ENCODE measurements at regions not wholly inside any gene's neighbourhood (a gene's known extent, or its start where the extent isn't known, plus 50 kb on each side); places are given as distances from the start of the nearest gene placed in this dataset.

GRCh38 chr2:82811946-82812345 lies 1647.1 kb downstream of the SUCLG1 start:
- intact Hi-C loops (cut with micrococcal nuclease), result no loop called here
- H3K9me3 Mint-ChIP-seq, result peaks cover 0 to 10% (median 3%) of the 10 kb centered on the region in 11 donors
- no peak for ATAC-seq

GRCh38 chr2:82803307-82803706 lies 1655.8 kb downstream of the SUCLG1 start:
- Histone ChIP-seq H3K4me3 (ENCODE audit: low read length) (no peak overlapping the region), H3K4me1 (ENCODE audit: control insufficient read depth in 2 of 2, insufficient read depth in 2 of 2, low read length in 2 of 2) (no peaks in the 10 kb centered on the region), H3K36me3 (ENCODE audit: control insufficient read depth in 2 of 3, insufficient read depth in 3 of 3, low read length in 3 of 3) (no peaks in the 10 kb centered on the region), H3K27me3 (ENCODE audit: control insufficient read depth in 2 of 2, insufficient read depth in 2 of 2, low read length in 2 of 2) (no peaks in the 10 kb centered on the region), H3K9me3 (ENCODE audit: control insufficient read depth in 2 of 3, low read length in 3 of 3) (peaks cover 0 to 19% (median 0%) of the 10 kb centered on the region in 3 experiments), H3K27ac (ENCODE audit: low read depth, low read length) (no peak overlapping the region)
- Mint-ChIP-seq H3K27ac (no peak overlapping the region), H3K36me3 (peaks cover 0 to 8% (median 0%) of the 10 kb centered on the region in 5 donors), H3K27me3 (no peaks in the 10 kb centered on the region), H3K4me3 (no peak overlapping the region), H3K4me1 (no peaks in the 10 kb centered on the region), H3K9me3 (peaks cover 6 to 48% (median 19%) of the 10 kb centered on the region in 11 donors)
- ATAC-seq (no peak), DNase-seq (no peak)
- intact Hi-C loops (cut with micrococcal nuclease), result no loop called here
- ChIA-PET CTCF (no interaction called here), POLR2A (no interaction called here)

More at GRCh38 chr2:82811946-82812345, 1647.1 kb downstream of the SUCLG1 start:
- Histone ChIP-seq H3K4me1 (ENCODE audit: control insufficient read depth in 2 of 2, insufficient read depth in 2 of 2, low read length in 2 of 2) (no peaks in the 10 kb centered on the region), H3K4me3 (ENCODE audit: low read length) (no peak overlapping the region), H3K36me3 (ENCODE audit: control insufficient read depth in 2 of 3, insufficient read depth in 3 of 3, low read length in 3 of 3) (no peaks in the 10 kb centered on the region), H3K27me3 (ENCODE audit: control insufficient read depth in 2 of 2, insufficient read depth in 2 of 2, low read length in 2 of 2) (no peaks in the 10 kb centered on the region), H3K9me3 (ENCODE audit: control insufficient read depth in 2 of 3, low read length in 3 of 3) (no peaks in the 10 kb centered on the region), H3K27ac (ENCODE audit: low read depth, low read length) (no peak overlapping the region)
- no peaks in the 10 kb centered on the region for H3K36me3 Mint-ChIP-seq
- H3K27me3 Mint-ChIP-seq, result no peaks in the 10 kb centered on the region
- ChIA-PET CTCF (no interaction called here), POLR2A (no interaction called here)
- H3K4me1 Mint-ChIP-seq, result no peaks in the 10 kb centered on the region
- DNase-seq, result no peak
- no peak overlapping the region for H3K4me3 Mint-ChIP-seq
- H3K27ac Mint-ChIP-seq, result no peak overlapping the region

- Mint-ChIP-seq H3K27ac (no peak overlapping the region), H3K36me3 (no peaks in the 10 kb centered on the region), H3K4me3 (no peak overlapping the region), H3K4me1 (no peaks in the 10 kb centered on the region), H3K9me3 (peaks cover 0 to 18% (median 4%) of the 10 kb centered on the region in 11 donors), H3K27me3 (no peaks in the 10 kb centered on the region)
- Histone ChIP-seq H3K27me3 (ENCODE audit: control insufficient read depth in 2 of 2, insufficient read depth in 2 of 2, low read length in 2 of 2) (no peaks in the 10 kb centered on the region), H3K27ac (ENCODE audit: low read depth, low read length) (no peak overlapping the region), H3K4me1 (ENCODE audit: control insufficient read depth in 2 of 2, insufficient read depth in 2 of 2, low read length in 2 of 2) (no peaks in the 10 kb centered on the region), H3K36me3 (ENCODE audit: control insufficient read depth in 2 of 3, insufficient read depth in 3 of 3, low read length in 3 of 3) (no peaks in the 10 kb centered on the region), H3K9me3 (ENCODE audit: control insufficient read depth in 2 of 3, low read length in 3 of 3) (no peaks in the 10 kb centered on the region), H3K4me3 (ENCODE audit: low read length) (no peak overlapping the region)
- no peak for DNase-seq
- intact Hi-C loops (cut with micrococcal nuclease), result no loop called here
- ChIA-PET POLR2A (no interaction called here), CTCF (no interaction called here)
- no peak for ATAC-seq
Measured at GRCh38 chr2:82797469-82797868, 1661.6 kb downstream of the SUCLG1 start.

GRCh38 chr2:82796132-82796531 lies 1662.9 kb downstream of the SUCLG1 start:
- Histone ChIP-seq H3K4me3 (ENCODE audit: low read length) (no peak overlapping the region), H3K36me3 (ENCODE audit: control insufficient read depth in 2 of 3, insufficient read depth in 3 of 3, low read length in 3 of 3) (no peaks in the 10 kb centered on the region), H3K9me3 (ENCODE audit: control insufficient read depth in 2 of 3, low read length in 3 of 3) (no peaks in the 10 kb centered on the region), H3K27me3 (ENCODE audit: control insufficient read depth in 2 of 2, insufficient read depth in 2 of 2, low read length in 2 of 2) (no peaks in the 10 kb centered on the region), H3K4me1 (ENCODE audit: control insufficient read depth in 2 of 2, insufficient read depth in 2 of 2, low read length in 2 of 2) (no peaks in the 10 kb centered on the region), H3K27ac (ENCODE audit: low read depth, low read length) (no peak overlapping the region)
- no peak overlapping the region for H3K27ac Mint-ChIP-seq
- intact Hi-C loops (cut with micrococcal nuclease), result no loop called here
- H3K9me3 Mint-ChIP-seq, result peaks cover 0 to 11% (median 0%) of the 10 kb centered on the region in 11 donors
- H3K27me3 Mint-ChIP-seq, result no peaks in the 10 kb centered on the region
- H3K4me3 Mint-ChIP-seq, result no peak overlapping the region
- ChIA-PET POLR2A (no interaction called here), CTCF (no interaction called here)
- ATAC-seq (no peak), DNase-seq (no peak)
- no peaks in the 10 kb centered on the region for H3K4me1 Mint-ChIP-seq
- H3K36me3 Mint-ChIP-seq, result no peaks in the 10 kb centered on the region

GRCh38 chr2:82795446-82795845 lies 1663.6 kb downstream of the SUCLG1 start:
- H3K4me1 Mint-ChIP-seq, result no peaks in the 10 kb centered on the region
- H3K9me3 Mint-ChIP-seq, result peaks cover 0 to 11% (median 0%) of the 10 kb centered on the region in 11 donors
- H3K27me3 Mint-ChIP-seq, result no peaks in the 10 kb centered on the region
- Histone ChIP-seq H3K36me3 (ENCODE audit: control insufficient read depth in 2 of 3, insufficient read depth in 3 of 3, low read length in 3 of 3) (no peaks in the 10 kb centered on the region), H3K27ac (ENCODE audit: low read depth, low read length) (no peak overlapping the region), H3K9me3 (ENCODE audit: control insufficient read depth in 2 of 3, low read length in 3 of 3) (no peaks in the 10 kb centered on the region), H3K4me3 (ENCODE audit: low read length) (no peak overlapping the region), H3K4me1 (ENCODE audit: control insufficient read depth in 2 of 2, insufficient read depth in 2 of 2, low read length in 2 of 2) (no peaks in the 10 kb centered on the region), H3K27me3 (ENCODE audit: control insufficient read depth in 2 of 2, insufficient read depth in 2 of 2, low read length in 2 of 2) (no peaks in the 10 kb centered on the region)
- H3K4me3 Mint-ChIP-seq, result no peak overlapping the region
- intact Hi-C loops (cut with micrococcal nuclease), result no loop called here
- POLR2A ChIA-PET, result no interaction called here
- CTCF ChIA-PET, result interaction anchor here (0.6 kb wide), 1 partner anchor 15 kb away, joined by 3 read pairs; no protein-coding TSS in a partner anchor
- ATAC-seq, result no peak
- no peaks in the 10 kb centered on the region for H3K36me3 Mint-ChIP-seq
- no peak for DNase-seq
- H3K27ac Mint-ChIP-seq, result no peak overlapping the region

- ChIA-PET POLR2A (no interaction called here), CTCF (no interaction called here)
- no peak overlapping the region for H3K4me3 Mint-ChIP-seq
- no peak overlapping the region for H3K27ac Mint-ChIP-seq
- H3K36me3 ChIP-seq (ENCODE audit: control insufficient read depth in 2 of 3, insufficient read depth in 3 of 3, low read length in 3 of 3), result no peaks in the 10 kb centered on the region
- no peaks in the 10 kb centered on the region for H3K9me3 ChIP-seq (ENCODE audit: control insufficient read depth in 2 of 3, low read length in 3 of 3)
- intact Hi-C loops (cut with micrococcal nuclease), result no loop called here
- peaks cover 0 to 9% (median 2%) of the 10 kb centered on the region in 11 donors for H3K9me3 Mint-ChIP-seq
- no peaks in the 10 kb centered on the region for H3K27me3 Mint-ChIP-seq
- H3K4me1 Mint-ChIP-seq, result no peaks in the 10 kb centered on the region
- no peaks in the 10 kb centered on the region for H3K27me3 ChIP-seq (ENCODE audit: control insufficient read depth in 2 of 2, insufficient read depth in 2 of 2, low read length in 2 of 2)
- H3K4me1 ChIP-seq (ENCODE audit: control insufficient read depth in 2 of 2, insufficient read depth in 2 of 2, low read length in 2 of 2), result no peaks in the 10 kb centered on the region
- ATAC-seq (no peak), DNase-seq (no peak)
- H3K27ac ChIP-seq (ENCODE audit: low read depth, low read length), result no peak overlapping the region
- H3K4me3 ChIP-seq (ENCODE audit: low read length), result no peak overlapping the region
- no peaks in the 10 kb centered on the region for H3K36me3 Mint-ChIP-seq
Measured at GRCh38 chr2:82793711-82794435, 1665.2 kb downstream of the SUCLG1 start.

GRCh38 chr2:82792316-82792715 lies 1666.8 kb downstream of the SUCLG1 start:
- Histone ChIP-seq H3K27me3 (ENCODE audit: control insufficient read depth in 2 of 2, insufficient read depth in 2 of 2, low read length in 2 of 2) (no peaks in the 10 kb centered on the region), H3K27ac (ENCODE audit: low read depth, low read length) (no peak overlapping the region), H3K36me3 (ENCODE audit: control insufficient read depth in 2 of 3, insufficient read depth in 3 of 3, low read length in 3 of 3) (no peaks in the 10 kb centered on the region), H3K4me3 (ENCODE audit: low read length) (no peak overlapping the region), H3K4me1 (ENCODE audit: control insufficient read depth in 2 of 2, insufficient read depth in 2 of 2, low read length in 2 of 2) (no peaks in the 10 kb centered on the region), H3K9me3 (ENCODE audit: control insufficient read depth in 2 of 3, low read length in 3 of 3) (no peaks in the 10 kb centered on the region)
- no peak for ATAC-seq
- intact Hi-C loops (cut with micrococcal nuclease), result no loop called here
- ChIA-PET POLR2A (no interaction called here), CTCF (no interaction called here)
- no peak overlapping the region for H3K4me3 Mint-ChIP-seq
- H3K4me1 Mint-ChIP-seq, result no peaks in the 10 kb centered on the region
- peaks cover 0 to 10% (median 0%) of the 10 kb centered on the region in 11 donors for H3K9me3 Mint-ChIP-seq
- H3K27me3 Mint-ChIP-seq, result no peaks in the 10 kb centered on the region
- H3K36me3 Mint-ChIP-seq, result no peaks in the 10 kb centered on the region
- H3K27ac Mint-ChIP-seq, result no peak overlapping the region
- DNase-seq, result no peak
